NCI-H526 (cell line): ENCODE measurements at regions not wholly inside any gene's neighbourhood (a gene's known extent, or its start where the extent isn't known, plus 50 kb on each side); places are given as distances from the start of the nearest gene placed in this dataset.
"Not testable (repeated sequence)": the region's sequence is repeated elsewhere in the genome, so short reads cannot be mapped to it uniquely, and the experiment has no call there.

ENCODE experiments used
- DNase-seq, 2 experiments: peaks; one replicate each; lab custom pipeline; 2025; lab: John Stamatoyannopoulos, UW

- DNase-seq = not testable (repeated sequence)
Measured at GRCh38 chr10:42187501-42188195, 450.7 kb downstream of the ZNF33B start.

GRCh38 chr10:42177793-42178689 is 460.3 kb downstream of the ZNF33B start:
- peak in 1 of 2 experiments; percentile 0 for DNase-seq

GRCh38 chr10:42177077-42177792 is 461.1 kb downstream of the ZNF33B start:
- no peak for DNase-seq

- DNase-seq = no peak
Measured at GRCh38 chr10:42150428-42151061, 487.8 kb downstream of the ZNF33B start.

- no peak for DNase-seq
Measured at GRCh38 chr10:42149722-42150427, 488.5 kb downstream of the ZNF33B start.

GRCh38 chr10:42149027-42149700 is 489.2 kb downstream of the ZNF33B start:
- DNase-seq = peak in 1 of 2 experiments; percentile 0

- not testable (repeated sequence) for DNase-seq
Measured at GRCh38 chr10:42146165-42146564, 492.2 kb downstream of the ZNF33B start.

GRCh38 chr10:42138023-42138422 is 500.3 kb downstream of the ZNF33B start:
- DNase-seq = not testable (repeated sequence)

GRCh38 chr10:42113158-42113450 is 525.3 kb downstream of the ZNF33B start:
- no peak for DNase-seq

- DNase-seq = no peak
Measured at GRCh38 chr10:42112331-42113157, 525.8 kb downstream of the ZNF33B start.

GRCh38 chr10:42111661-42112330 is 526.6 kb downstream of the ZNF33B start:
- DNase-seq = no peak

- no peak for DNase-seq
Measured at GRCh38 chr10:42111076-42111475, 527.3 kb downstream of the ZNF33B start.
